CD4-positive, alpha-beta T cell treated with Interleukin-10 for 1 hour (primary cell): ENCODE measurements at regions not wholly inside any gene's neighbourhood (a gene's known extent, or its start where the extent isn't known, plus 50 kb on each side); places are given as distances from the start of the nearest gene placed in this dataset.
"Not testable (repeated sequence)": the region's sequence is repeated elsewhere in the genome, so short reads cannot be mapped to it uniquely, and the experiment has no call there.

Source experiments
- DNase-seq: peaks from one replicate; pipeline ENCODE4 v3.0.0-alpha.2; 2020

DNA sequence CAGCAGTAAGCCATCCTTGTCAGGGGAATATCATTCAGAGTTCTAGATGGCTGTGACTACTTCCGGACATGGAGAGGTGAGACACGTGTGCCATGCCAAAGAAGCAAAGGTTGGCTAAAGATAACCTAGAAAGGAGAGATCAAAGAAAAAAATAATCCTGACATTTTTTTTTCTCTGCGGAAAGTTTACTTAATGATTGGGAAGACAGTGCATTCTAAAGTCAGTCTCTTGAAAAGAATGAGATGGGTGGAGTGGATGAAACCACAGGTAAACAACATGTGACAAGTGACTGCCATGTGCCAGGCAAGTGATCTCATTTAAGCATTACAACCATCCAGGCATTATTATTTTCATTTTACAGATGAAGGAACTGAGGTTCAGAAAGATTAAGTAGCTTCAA lies 436.6 kb downstream of the SOX2 start:
- no peak for DNase-seq

GRCh38 chr3:182149594-182149993 lies 437.9 kb downstream of the SOX2 start:
- DNase-seq: no peak

DNA sequence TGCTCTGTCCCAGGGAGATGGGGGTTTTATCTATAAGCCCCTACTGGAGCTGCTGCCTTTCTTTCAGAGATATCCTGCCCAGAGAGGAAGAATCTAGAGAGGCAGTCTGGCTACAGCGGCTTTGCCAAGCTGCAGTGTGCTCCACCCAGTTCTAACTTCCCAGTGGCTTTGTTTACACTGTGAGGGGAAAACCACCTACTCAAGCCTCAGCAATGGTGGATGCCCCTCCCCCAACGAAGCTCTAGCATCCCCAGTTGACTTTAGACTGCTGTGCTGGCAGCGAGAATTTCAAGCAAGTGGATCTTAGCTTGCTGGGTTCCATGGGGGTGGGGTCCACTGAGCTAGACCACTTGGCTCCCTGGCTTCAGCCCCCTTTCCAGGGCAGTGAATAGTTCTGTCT lies 444.6 kb downstream of the SOX2 start:
- DNase-seq: not testable (repeated sequence)

- DNase-seq: no peak
Observed at GRCh38 chr3:182165234-182165633, 453.5 kb downstream of the SOX2 start.

GRCh38 chr3:182172534-182172933 lies 460.8 kb downstream of the SOX2 start:
- no peak for DNase-seq

- DNase-seq: no peak
Observed at GRCh38 chr3:182178488-182179200, 466.9 kb downstream of the SOX2 start.

- DNase-seq: no peak
Observed at GRCh38 chr3:182179631-182180030, 467.9 kb downstream of the SOX2 start.

- no peak for DNase-seq
Observed at GRCh38 chr3:182180654-182181385, 469.1 kb downstream of the SOX2 start.

DNA sequence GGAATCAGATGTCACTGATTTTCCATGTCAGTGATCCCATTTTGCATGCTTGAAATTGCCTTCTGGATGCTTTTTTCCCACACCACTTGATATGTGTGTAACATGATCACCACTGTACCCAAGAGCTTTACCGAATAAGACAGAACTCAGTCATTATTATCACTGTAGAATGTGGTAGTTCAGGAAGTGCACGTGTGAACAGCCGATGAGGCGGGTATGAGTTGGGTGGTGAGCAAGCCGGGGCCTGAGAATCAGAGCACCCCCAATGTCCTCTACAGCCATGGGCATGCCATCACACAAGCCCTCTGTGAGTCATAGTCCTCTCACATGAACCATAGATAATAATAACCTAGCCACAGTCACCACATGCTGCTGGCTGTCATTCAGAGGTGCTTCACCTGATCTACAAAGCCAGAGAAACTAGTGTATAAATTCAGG lies 470.8 kb downstream of the SOX2 start:
- DNase-seq: no peak

DNA sequence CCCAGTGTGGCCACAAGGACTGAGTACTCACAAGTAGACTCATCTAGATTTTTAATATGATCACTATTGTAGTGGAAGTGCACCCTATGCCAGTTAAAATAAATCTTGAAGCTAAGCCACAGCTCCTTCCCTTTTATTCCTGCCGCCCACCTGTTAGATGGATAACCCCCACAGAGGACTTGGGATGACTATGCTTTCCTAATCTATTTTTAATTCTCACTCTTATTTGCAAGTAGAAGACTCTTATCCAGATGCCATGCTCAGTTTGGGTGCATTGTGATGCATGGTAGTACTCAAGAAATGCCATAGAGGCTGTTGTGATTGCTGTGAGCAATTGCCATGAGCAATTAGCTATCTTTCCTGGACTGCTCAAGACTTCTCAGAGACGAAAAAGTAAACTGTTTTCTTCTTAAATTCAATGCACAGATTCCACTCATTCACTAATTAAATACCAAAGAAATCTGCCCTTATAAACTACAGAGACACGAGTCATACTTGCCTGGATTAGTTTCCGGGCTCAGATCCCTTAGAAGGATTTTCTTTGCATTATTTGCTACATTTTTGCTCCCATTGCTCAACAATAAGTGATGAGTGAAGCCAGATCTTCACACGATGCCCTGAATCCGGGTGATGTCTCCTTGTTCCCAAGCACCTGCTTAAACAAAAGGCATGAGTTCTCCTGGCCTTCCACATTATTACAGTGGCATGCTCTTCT lies 472.1 kb downstream of the SOX2 start:
- DNase-seq: no peak

GRCh38 chr3:182185313-182185712 lies 473.6 kb downstream of the SOX2 start:
- no peak for DNase-seq

- no peak for DNase-seq
Observed at GRCh38 chr3:182190056-182190455, 478.3 kb downstream of the SOX2 start.

- no peak for DNase-seq
Observed at GRCh38 chr3:182198345-182198744, 486.6 kb downstream of the SOX2 start.

- no peak for DNase-seq
Observed at GRCh38 chr3:182201456-182202168, 489.9 kb downstream of the SOX2 start.

GRCh38 chr3:182212479-182213076 lies 500.9 kb downstream of the SOX2 start:
- no peak for DNase-seq

DNA sequence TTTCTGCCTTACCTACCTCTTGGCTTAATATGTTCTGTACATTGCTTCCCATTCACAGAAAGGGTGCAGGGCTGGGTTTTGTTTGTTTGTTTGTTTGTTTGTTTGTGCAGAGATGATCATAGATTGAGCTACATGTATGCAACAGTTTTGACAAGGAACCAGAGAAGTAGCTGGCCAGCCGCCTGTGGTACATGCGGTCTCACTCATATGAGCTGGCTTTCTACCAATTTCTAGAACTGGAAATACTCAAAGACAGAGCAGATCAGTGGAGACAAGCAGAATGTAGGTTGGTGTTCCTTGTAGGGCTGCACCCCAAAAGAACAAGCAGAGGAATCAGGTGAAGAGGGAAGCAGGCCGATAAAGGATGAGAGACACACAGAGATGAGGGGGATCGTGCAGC lies 502.7 kb downstream of the SOX2 start:
- DNase-seq: no peak

- DNase-seq: no peak
Observed at GRCh38 chr3:182215881-182216280, 504.2 kb downstream of the SOX2 start.

DNA sequence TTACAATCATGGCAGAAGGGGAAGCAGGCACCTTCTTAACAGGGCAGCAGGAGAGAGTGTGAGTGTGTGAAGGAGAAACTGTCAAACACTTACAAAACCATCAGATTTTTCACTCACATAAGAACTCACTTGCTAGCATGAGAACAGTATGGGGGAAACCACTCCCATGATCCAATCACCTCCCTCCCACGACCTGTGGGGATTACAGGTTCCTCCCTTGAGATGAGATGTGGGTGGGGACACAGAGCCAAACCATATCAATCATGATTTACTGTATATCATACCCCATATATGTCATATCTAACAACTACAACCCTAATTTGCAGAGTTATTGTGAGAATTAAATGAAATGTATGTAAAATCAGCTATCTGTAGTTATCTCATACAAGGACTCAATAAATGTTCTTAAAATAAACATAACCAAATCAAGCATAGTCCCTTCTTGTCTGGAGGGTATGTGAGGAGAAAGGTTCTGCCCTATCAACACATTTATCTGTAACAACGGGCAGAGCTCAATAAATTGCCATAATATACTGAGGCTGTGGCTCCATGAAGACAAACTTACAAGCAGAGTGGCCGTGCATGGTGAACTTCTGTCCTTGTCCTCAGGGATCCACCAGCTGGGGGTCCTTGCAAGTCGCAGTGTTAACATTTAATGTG lies 504.7 kb downstream of the SOX2 start:
- no peak for DNase-seq

- no peak for DNase-seq
Observed at GRCh38 chr3:182220013-182220412, 508.3 kb downstream of the SOX2 start.

DNA sequence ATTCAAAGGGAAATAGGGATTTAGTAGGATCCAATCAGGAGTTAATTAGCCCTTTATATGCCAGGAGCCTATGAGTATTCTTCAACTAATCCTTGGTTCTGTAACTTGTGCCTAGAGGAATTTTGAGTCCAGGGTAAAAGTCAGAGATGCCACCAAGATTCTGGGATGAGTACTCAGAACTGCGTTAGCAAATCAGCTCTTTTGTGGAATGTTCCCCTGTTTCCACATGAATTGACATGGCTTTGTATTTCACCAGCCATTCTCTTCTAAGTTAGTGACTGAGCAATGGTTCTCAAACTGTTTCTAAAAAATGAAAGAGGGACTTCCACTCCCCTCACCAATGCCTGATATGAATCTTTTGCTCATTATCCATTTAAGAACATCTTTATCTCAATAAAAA lies 508.7 kb downstream of the SOX2 start:
- no peak for DNase-seq

GRCh38 chr3:182226995-182227394 lies 515.3 kb downstream of the SOX2 start:
- DNase-seq: no peak

GRCh38 chr3:182233405-182233804 lies 521.7 kb downstream of the SOX2 start:
- DNase-seq: no peak
